Fibroblast of lung (primary cell): ENCODE measurements at regions not wholly inside any gene's neighbourhood (a gene's known extent, or its start where the extent isn't known, plus 50 kb on each side); places are given as distances from the start of the nearest gene placed in this dataset.

Experiments used
- CTCF ChIP-seq, 2 donors: IDR thresholded peaks in 1 of 2; conservative IDR thresholded peaks in 1 of 2; 1 replicate in 1 of 2; 2 replicates in 1 of 2; pipeline ENCODE4 v1.5.1; 2011 to 2012; ENCODE audit warnings: low read length in 2 of 2, control low read depth in 1 of 2, inconsistent platforms in 1 of 2, low read depth in 1 of 2, mild to moderate bottlenecking in 1 of 2
- EZH2 ChIP-seq: IDR thresholded peaks from 2 replicates; pipeline ENCODE4 v1.5.1; 2012; ENCODE audit warnings: low read length, control low read depth, mild to moderate bottlenecking; ENCODE audit errors: missing control alignments

- TF ChIP-seq CTCF (conservative IDR thresholded peaks at IDR 0.05 in 1 of 2, IDR thresholded peaks at IDR 0.05 in 1 of 2; ENCODE audit: low read depth in 1 of 2, low read length in 2 of 2) (no peak), EZH2 (no peak)
These were observed 78.8 kb upstream of the MDFIC start for GRCh38 chr7:114843102-114843501.
